ENCODE measurements at regions not wholly inside any gene's neighbourhood (a gene's known extent, or its start where the extent isn't known, plus 50 kb on each side); places are given as distances from the start of the nearest gene placed in this dataset.

DNA sequence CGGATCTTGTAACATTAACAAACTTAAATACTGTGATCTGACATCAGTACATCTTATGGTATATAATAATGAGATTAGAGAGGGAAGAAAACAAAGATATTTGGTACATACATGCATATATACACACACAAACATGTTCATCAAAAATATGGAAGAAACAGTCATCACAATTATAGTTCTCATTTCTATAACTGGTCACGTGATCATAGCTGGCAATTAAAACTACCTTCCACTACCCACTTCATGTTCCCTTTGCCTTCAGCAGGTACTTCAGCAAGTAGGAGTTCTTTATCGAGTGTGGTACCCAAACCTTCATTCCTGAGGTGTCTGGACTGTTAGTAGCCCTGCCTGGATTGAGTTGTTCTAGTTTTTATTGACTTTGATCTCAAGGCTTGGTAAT, 70.9 kb upstream of the ALDH1A3 start:
- H3K4me1 Mint-ChIP-seq: no peaks in the 10 kb centered on the region
- no peak for DNase-seq
- H3K36me3 Mint-ChIP-seq: no peaks in the 10 kb centered on the region
- no peaks in the 10 kb centered on the region for H3K27me3 ChIP-seq (ENCODE audit: insufficient read depth, low read length)
- H3K27me3 Mint-ChIP-seq: peaks cover 0 to 3% of the 10 kb centered on the region in 2 donors
- H3K4me3 ChIP-seq (ENCODE audit: low read length in 2 of 2): no peak overlapping the region
- intact Hi-C loops (cut with micrococcal nuclease): no loop called here
- H3K27ac ChIP-seq (ENCODE audit: low read depth, low read length): no peak overlapping the region
- ChIA-PET CTCF (ENCODE audit: partially characterized antibody) (no interaction called here), POLR2A (ENCODE audit: partially characterized antibody) (no interaction called here)
- H3K4me3 Mint-ChIP-seq: no peak overlapping the region
- H3K9me3 ChIP-seq (ENCODE audit: control insufficient read depth in 1 of 2, low read length in 2 of 2): no peaks in the 10 kb centered on the region
- H3K27ac Mint-ChIP-seq: no peak overlapping the region
- no peaks in the 10 kb centered on the region for H3K4me1 ChIP-seq (ENCODE audit: insufficient read depth, low read length)
- H3K9me3 Mint-ChIP-seq: peaks cover 0 to 13% (median 3%) of the 10 kb centered on the region in 8 donors
- H3K36me3 ChIP-seq (ENCODE audit: insufficient read depth, low read length): no peaks in the 10 kb centered on the region

DNA sequence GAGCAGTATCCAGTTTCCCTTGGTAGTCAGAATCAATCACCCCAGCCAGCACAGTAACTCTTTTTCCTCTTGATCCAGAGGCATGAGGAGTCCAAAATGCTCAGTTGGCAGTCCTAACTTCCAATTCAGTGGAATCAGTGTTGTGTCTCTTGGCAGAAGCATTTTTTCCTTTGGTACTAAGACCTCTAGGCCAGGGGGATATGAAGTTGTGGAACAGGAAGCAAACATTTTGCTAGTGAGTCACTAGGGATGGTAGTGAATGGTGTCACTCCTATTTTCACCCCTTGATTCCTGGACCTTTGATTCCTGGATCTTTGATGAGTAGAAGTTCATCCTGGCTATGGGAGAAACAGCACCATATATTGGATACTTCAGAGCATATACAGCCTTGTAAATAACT, 70.5 kb upstream of the ALDH1A3 start:
- no peak for DNase-seq
- H3K9me3 ChIP-seq (ENCODE audit: control insufficient read depth in 1 of 2, low read length in 2 of 2): no peaks in the 10 kb centered on the region
- Mint-ChIP-seq H3K27me3 (peaks cover 0 to 3% of the 10 kb centered on the region in 2 donors), H3K9me3 (peaks cover 0 to 13% (median 3%) of the 10 kb centered on the region in 8 donors), H3K4me1 (no peaks in the 10 kb centered on the region), H3K36me3 (no peaks in the 10 kb centered on the region), H3K4me3 (no peak overlapping the region), H3K27ac (no peak overlapping the region)
- intact Hi-C loops (cut with micrococcal nuclease): no loop called here
- no peaks in the 10 kb centered on the region for H3K4me1 ChIP-seq (ENCODE audit: insufficient read depth, low read length)
- no peak overlapping the region for H3K27ac ChIP-seq (ENCODE audit: low read depth, low read length)
- no peaks in the 10 kb centered on the region for H3K36me3 ChIP-seq (ENCODE audit: insufficient read depth, low read length)
- no peaks in the 10 kb centered on the region for H3K27me3 ChIP-seq (ENCODE audit: insufficient read depth, low read length)
- no peak overlapping the region for H3K4me3 ChIP-seq (ENCODE audit: low read length in 2 of 2)
- ChIA-PET POLR2A (ENCODE audit: partially characterized antibody) (no interaction called here), CTCF (ENCODE audit: partially characterized antibody) (no interaction called here)

DNA sequence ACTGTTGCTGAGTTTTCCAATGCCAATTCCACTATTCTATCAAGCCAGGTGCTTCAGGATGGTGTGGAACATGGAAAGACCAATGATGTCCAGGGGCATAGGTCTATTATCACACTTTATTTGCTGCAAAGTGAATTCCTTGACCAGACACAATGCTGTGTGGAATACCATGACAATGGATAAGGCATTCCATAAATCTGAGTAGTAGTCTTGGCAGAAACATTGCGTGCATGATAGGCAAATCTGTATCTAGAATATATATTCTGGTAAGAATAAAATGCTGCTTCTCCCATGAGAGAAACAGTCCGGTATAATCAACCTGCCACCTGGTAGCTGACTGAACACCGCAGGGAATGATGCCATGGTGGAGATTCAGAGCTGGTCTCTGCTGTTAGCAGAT, 70.0 kb upstream of the ALDH1A3 start:
- intact Hi-C loops (cut with micrococcal nuclease): no loop called here
- H3K4me3 Mint-ChIP-seq: no peak overlapping the region
- ChIA-PET CTCF (ENCODE audit: partially characterized antibody) (no interaction called here), POLR2A (ENCODE audit: partially characterized antibody) (no interaction called here)
- Histone ChIP-seq H3K4me3 (ENCODE audit: low read length in 2 of 2) (no peak overlapping the region), H3K27me3 (ENCODE audit: insufficient read depth, low read length) (no peaks in the 10 kb centered on the region), H3K36me3 (ENCODE audit: insufficient read depth, low read length) (no peaks in the 10 kb centered on the region), H3K9me3 (ENCODE audit: control insufficient read depth in 1 of 2, low read length in 2 of 2) (no peaks in the 10 kb centered on the region), H3K27ac (ENCODE audit: low read depth, low read length) (no peak overlapping the region), H3K4me1 (ENCODE audit: insufficient read depth, low read length) (no peaks in the 10 kb centered on the region)
- no peaks in the 10 kb centered on the region for H3K4me1 Mint-ChIP-seq
- DNase-seq: no peak
- H3K9me3 Mint-ChIP-seq: peaks cover 0 to 17% (median 3%) of the 10 kb centered on the region in 8 donors
- no peak overlapping the region for H3K27ac Mint-ChIP-seq
- peaks cover 0 to 3% of the 10 kb centered on the region in 2 donors for H3K27me3 Mint-ChIP-seq
- H3K36me3 Mint-ChIP-seq: no peaks in the 10 kb centered on the region

DNA sequence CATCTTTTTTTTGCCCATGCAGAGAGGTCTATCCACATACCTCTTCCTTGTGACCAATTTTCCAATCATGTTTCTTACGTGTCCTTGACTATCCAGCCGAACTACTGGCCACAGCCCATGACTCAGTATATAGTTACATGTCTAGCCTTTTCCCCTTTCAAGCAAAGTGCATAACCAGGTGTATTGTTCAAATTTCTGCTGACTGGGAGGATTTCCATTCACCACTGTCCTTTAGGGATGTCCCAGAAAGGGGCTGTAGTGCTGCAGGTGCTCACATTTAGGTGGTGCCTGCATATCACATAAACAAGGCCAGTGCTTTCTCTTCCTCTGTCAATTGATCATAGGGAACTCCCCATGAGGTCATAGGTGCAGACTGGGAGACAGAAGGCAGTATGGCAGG, 69.4 kb upstream of the ALDH1A3 start:
- DNase-seq: no peak
- H3K27me3 Mint-ChIP-seq: peaks cover 0 to 3% of the 10 kb centered on the region in 2 donors
- no peak overlapping the region for H3K4me3 ChIP-seq (ENCODE audit: low read length in 2 of 2)
- POLR2A ChIA-PET (ENCODE audit: partially characterized antibody): no interaction called here
- CTCF ChIA-PET (ENCODE audit: partially characterized antibody): no interaction called here
- H3K36me3 ChIP-seq (ENCODE audit: insufficient read depth, low read length): no peaks in the 10 kb centered on the region
- H3K27ac Mint-ChIP-seq: no peak overlapping the region
- H3K36me3 Mint-ChIP-seq: no peaks in the 10 kb centered on the region
- intact Hi-C loops (cut with micrococcal nuclease): no loop called here
- no peak overlapping the region for H3K4me3 Mint-ChIP-seq
- H3K4me1 ChIP-seq (ENCODE audit: insufficient read depth, low read length): no peaks in the 10 kb centered on the region
- no peak overlapping the region for H3K27ac ChIP-seq (ENCODE audit: low read depth, low read length)
- no peaks in the 10 kb centered on the region for H3K27me3 ChIP-seq (ENCODE audit: insufficient read depth, low read length)
- no peaks in the 10 kb centered on the region for H3K4me1 Mint-ChIP-seq
- H3K9me3 ChIP-seq (ENCODE audit: control insufficient read depth in 1 of 2, low read length in 2 of 2): no peaks in the 10 kb centered on the region
- peaks cover 0 to 22% (median 4%) of the 10 kb centered on the region in 8 donors for H3K9me3 Mint-ChIP-seq

DNA sequence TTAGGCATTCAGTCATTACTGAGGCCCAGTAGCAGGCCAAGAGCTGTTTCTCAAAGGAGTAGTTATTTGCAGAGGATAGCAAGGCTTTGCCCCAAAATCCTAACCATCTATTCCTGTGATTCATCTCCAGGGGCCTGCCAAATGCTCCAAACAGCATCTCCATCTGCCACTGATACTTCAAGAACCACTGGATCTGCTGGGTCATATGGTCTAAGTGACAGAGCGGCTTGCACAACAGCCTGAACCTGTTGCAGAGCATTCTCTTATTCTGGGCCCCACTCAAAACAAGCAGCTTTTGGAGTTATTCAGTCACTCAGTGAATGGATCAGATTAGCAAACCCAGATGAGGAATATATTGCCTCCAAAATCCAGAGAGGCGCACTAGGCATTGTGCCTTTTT, 68.8 kb upstream of the ALDH1A3 start:
- no peaks in the 10 kb centered on the region for H3K9me3 ChIP-seq (ENCODE audit: control insufficient read depth in 1 of 2, low read length in 2 of 2)
- ChIA-PET POLR2A (ENCODE audit: partially characterized antibody) (no interaction called here), CTCF (ENCODE audit: partially characterized antibody) (no interaction called here)
- no peak overlapping the region for H3K4me3 ChIP-seq (ENCODE audit: low read length in 2 of 2)
- intact Hi-C loops (cut with micrococcal nuclease): no loop called here
- Mint-ChIP-seq H3K27ac (no peak overlapping the region), H3K27me3 (peaks cover 0 to 3% of the 10 kb centered on the region in 2 donors), H3K9me3 (peaks cover 2 to 25% (median 7%) of the 10 kb centered on the region in 8 donors), H3K4me1 (no peaks in the 10 kb centered on the region), H3K36me3 (no peaks in the 10 kb centered on the region), H3K4me3 (no peak overlapping the region)
- DNase-seq: no peak
- H3K36me3 ChIP-seq (ENCODE audit: insufficient read depth, low read length): no peaks in the 10 kb centered on the region
- H3K27me3 ChIP-seq (ENCODE audit: insufficient read depth, low read length): no peaks in the 10 kb centered on the region
- H3K4me1 ChIP-seq (ENCODE audit: insufficient read depth, low read length): no peaks in the 10 kb centered on the region
- no peak overlapping the region for H3K27ac ChIP-seq (ENCODE audit: low read depth, low read length)

DNA sequence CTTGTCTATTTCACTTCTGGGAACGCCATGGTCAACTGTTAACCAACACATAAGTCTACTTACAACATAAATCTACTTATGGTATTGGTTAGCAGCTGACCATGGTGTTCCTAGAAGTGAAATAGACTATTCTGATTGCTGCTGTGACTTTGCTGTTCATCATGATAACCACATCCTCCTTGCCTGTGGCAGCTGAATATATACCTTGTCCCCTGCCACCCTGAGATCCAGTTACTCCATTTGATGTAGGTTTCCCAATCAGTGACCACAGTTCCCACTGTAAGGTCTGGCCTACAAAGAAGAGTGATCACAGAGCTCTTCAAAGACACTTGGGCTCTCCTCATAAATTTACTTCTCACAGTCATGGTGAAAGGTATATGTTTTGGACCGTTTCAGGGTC, 66.8 kb upstream of the ALDH1A3 start:
- no peaks in the 10 kb centered on the region for H3K4me1 ChIP-seq (ENCODE audit: insufficient read depth, low read length)
- no peaks in the 10 kb centered on the region for H3K27me3 ChIP-seq (ENCODE audit: insufficient read depth, low read length)
- Mint-ChIP-seq H3K27ac (no peak overlapping the region), H3K9me3 (peaks cover 3 to 27% (median 9%) of the 10 kb centered on the region in 8 donors), H3K4me3 (no peak overlapping the region), H3K36me3 (no peaks in the 10 kb centered on the region), H3K4me1 (no peaks in the 10 kb centered on the region), H3K27me3 (peaks cover 0 to 1% of the 10 kb centered on the region in 2 donors)
- no peak overlapping the region for H3K27ac ChIP-seq (ENCODE audit: low read depth, low read length)
- no peaks in the 10 kb centered on the region for H3K36me3 ChIP-seq (ENCODE audit: insufficient read depth, low read length)
- H3K9me3 ChIP-seq (ENCODE audit: control insufficient read depth in 1 of 2, low read length in 2 of 2): no peaks in the 10 kb centered on the region
- H3K4me3 ChIP-seq (ENCODE audit: low read length in 2 of 2): no peak overlapping the region
- ChIA-PET CTCF (ENCODE audit: partially characterized antibody) (no interaction called here), POLR2A (ENCODE audit: partially characterized antibody) (no interaction called here)
- intact Hi-C loops (cut with micrococcal nuclease): no loop called here
- DNase-seq: no peak

DNA sequence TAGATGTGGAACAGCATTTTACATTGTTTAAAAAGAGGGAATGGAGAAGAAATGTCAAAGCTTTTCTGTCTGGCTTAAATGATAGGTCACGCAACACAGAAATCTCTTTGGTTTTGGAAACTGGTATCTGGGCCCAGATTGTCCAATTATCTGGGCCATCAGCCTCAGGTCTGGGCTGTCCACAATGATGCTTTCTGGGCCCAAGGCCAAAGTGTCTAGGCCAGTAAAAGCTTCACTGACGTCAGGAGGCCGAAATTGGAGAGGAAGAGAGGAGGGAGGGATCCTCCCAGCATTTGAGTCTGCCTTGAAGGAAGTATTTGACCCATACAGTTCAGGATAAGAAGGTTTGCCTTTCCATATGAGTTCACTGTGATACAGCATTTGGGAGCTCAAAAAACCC, 60.7 kb upstream of the ALDH1A3 start:
- Mint-ChIP-seq H3K4me1 (peaks cover 0 to 1% (median 0%) of the 10 kb centered on the region in 4 donors), H3K27me3 (peaks cover 7 to 10% of the 10 kb centered on the region in 2 donors), H3K4me3 (no peak overlapping the region), H3K36me3 (no peaks in the 10 kb centered on the region), H3K9me3 (peaks cover 3 to 19% (median 12%) of the 10 kb centered on the region in 8 donors), H3K27ac (no peak overlapping the region)
- H3K36me3 ChIP-seq (ENCODE audit: insufficient read depth, low read length): no peaks in the 10 kb centered on the region
- no peak for DNase-seq
- POLR2A ChIA-PET (ENCODE audit: partially characterized antibody): no interaction called here
- intact Hi-C loops (cut with micrococcal nuclease): no loop called here
- CTCF ChIA-PET (ENCODE audit: partially characterized antibody): no interaction called here
- H3K9me3 ChIP-seq (ENCODE audit: control insufficient read depth in 1 of 2, low read length in 2 of 2): no peaks in the 10 kb centered on the region
- H3K27ac ChIP-seq (ENCODE audit: low read depth, low read length): no peak overlapping the region
- H3K27me3 ChIP-seq (ENCODE audit: insufficient read depth, low read length): peaks cover 5% of the 10 kb centered on the region
- no peak overlapping the region for H3K4me3 ChIP-seq (ENCODE audit: low read length in 2 of 2)
- no peaks in the 10 kb centered on the region for H3K4me1 ChIP-seq (ENCODE audit: insufficient read depth, low read length)

DNA sequence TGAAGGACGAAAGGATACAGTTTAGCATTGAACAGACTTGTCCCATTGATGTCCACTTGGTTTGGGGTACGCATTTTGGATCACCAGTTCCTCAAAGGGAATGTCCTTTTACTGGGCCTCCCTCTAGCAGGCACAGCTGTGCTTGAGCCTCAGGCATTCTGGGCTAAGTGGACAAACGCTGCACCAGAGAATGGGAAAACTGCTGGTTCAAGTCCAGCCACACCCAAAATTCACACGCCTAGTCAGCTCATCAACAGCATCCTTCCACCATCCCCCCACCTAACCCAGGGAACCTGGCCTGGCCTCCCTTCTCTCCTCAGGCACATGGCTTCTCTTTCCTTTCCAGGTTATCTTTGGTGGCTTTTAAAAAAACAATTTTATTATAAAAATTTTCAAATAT, 59.1 kb upstream of the ALDH1A3 start:
- H3K4me3 Mint-ChIP-seq: no peak overlapping the region
- Histone ChIP-seq H3K4me1 (ENCODE audit: insufficient read depth, low read length) (no peaks in the 10 kb centered on the region), H3K27me3 (ENCODE audit: insufficient read depth, low read length) (peaks cover 5% of the 10 kb centered on the region), H3K9me3 (ENCODE audit: control insufficient read depth in 1 of 2, low read length in 2 of 2) (no peaks in the 10 kb centered on the region), H3K27ac (ENCODE audit: low read depth, low read length) (no peak overlapping the region), H3K36me3 (ENCODE audit: insufficient read depth, low read length) (no peaks in the 10 kb centered on the region), H3K4me3 (ENCODE audit: low read length in 2 of 2) (no peak overlapping the region)
- no peak for DNase-seq
- H3K4me1 Mint-ChIP-seq: peaks cover 0 to 1% (median 0%) of the 10 kb centered on the region in 4 donors
- H3K27ac Mint-ChIP-seq: no peak overlapping the region
- peaks cover 3 to 14% (median 6%) of the 10 kb centered on the region in 8 donors for H3K9me3 Mint-ChIP-seq
- intact Hi-C loops (cut with micrococcal nuclease): no loop called here
- POLR2A ChIA-PET (ENCODE audit: partially characterized antibody): no interaction called here
- H3K36me3 Mint-ChIP-seq: no peaks in the 10 kb centered on the region
- CTCF ChIA-PET (ENCODE audit: partially characterized antibody): no interaction called here
- peaks cover 7 to 15% of the 10 kb centered on the region in 2 donors for H3K27me3 Mint-ChIP-seq

Data from CD4-positive, alpha-beta memory T cell (primary cell).